Activated CD8-positive, alpha-beta T cell treated with anti-CD3 and anti-CD28 coated beads for 36 hours (primary cell): ENCODE measurements at regions not wholly inside any gene's neighbourhood (a gene's known extent, or its start where the extent isn't known, plus 50 kb on each side); places are given as distances from the start of the nearest gene placed in this dataset.
A peak's percentile ranks its signal among the peaks of the same experiment; 100 is the strongest.

Experiments
- ATAC-seq: fragments of 200-7000 bp; cut with Tn5 transposase; one replicate; pipeline ENCODE4 v1.10.0; 2021; ENCODE audit warnings: mild to moderate bottlenecking, moderate library complexity
- CTCF ChIA-PET: fragments of 350-600 bp; sonication (Branson Sonifier 250); formaldehyde crosslinking; loops from one replicate; lab custom pipeline; 2021; ENCODE audit warnings: antibody characterized with exemption; lab: Charles Lee
- POLR2A ChIA-PET: fragments of 350-600 bp; sonication (Branson Sonifier 250); formaldehyde crosslinking; loops from one replicate; lab custom pipeline; 2021; ENCODE audit warnings: antibody characterized with exemption; lab: Charles Lee
- DNase-seq: peaks from one replicate; pipeline ENCODE4 v3.0.0-alpha.2; 2020
- H3K27ac Mint-ChIP-seq: one replicate; pipeline ENCODE4 v1.8.0; 2021; ENCODE audit warnings: mild to moderate bottlenecking, mixed read lengths
- H3K27me3 Mint-ChIP-seq: one replicate; pipeline ENCODE4 v1.8.0; 2021; ENCODE audit warnings: mixed read lengths
- H3K36me3 Mint-ChIP-seq: one replicate; pipeline ENCODE4 v1.8.0; 2021; ENCODE audit warnings: low read depth, mixed read lengths
- H3K4me1 Mint-ChIP-seq: one replicate; pipeline ENCODE4 v1.8.0; 2021; ENCODE audit warnings: low read depth, mixed read lengths
- H3K4me3 Mint-ChIP-seq: one replicate; pipeline ENCODE4 v1.8.0; 2021; ENCODE audit warnings: mild to moderate bottlenecking, moderate library complexity, mixed read lengths
- H3K9me3 Mint-ChIP-seq: one replicate; pipeline ENCODE4 v1.8.0; 2021; ENCODE audit warnings: mixed read lengths
- intact Hi-C: fragments of 100-400 bp; cut with micrococcal nuclease; formaldehyde crosslinking; loops from one replicate; pipeline ENCODE4 v1.10.0; 2022
- TF ChIP-seq, protein P1 (sequence below): fragments of 200-600 bp; IDR thresholded peaks from one replicate; pipeline ENCODE4 v1.8.0; 2022; ENCODE audit warnings: antibody characterized with exemption, mild to moderate bottlenecking

DNA sequence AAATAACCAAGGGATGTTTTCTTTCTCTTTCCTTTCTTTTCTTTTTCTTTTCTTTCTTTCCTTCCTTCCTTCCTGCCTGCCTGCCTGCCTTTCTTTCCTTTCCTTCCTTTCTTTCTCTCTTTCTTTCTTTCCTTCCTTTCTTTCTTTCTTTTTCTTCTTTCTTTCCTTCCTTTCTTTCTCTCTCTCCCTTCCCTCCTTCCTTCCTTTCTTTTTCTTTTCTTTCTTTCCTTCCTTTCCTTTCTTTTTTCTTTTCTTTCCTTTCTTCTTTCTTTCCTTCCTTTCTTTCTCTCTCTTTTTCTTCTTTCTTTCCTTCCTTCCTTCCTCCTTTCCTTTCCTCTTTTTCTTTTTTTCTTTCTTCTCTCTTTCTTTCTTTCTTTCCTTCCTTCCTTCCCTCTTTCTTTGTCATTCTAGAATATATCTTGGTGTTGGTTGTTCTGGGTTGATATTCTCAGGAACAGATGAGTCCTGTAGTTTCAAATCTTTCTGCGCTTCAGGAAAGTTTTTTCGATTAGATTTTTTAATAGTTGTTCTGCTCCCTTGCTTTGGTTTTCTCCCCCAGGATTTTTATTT lies 101.5 kb upstream of the FBXO11 start:
- Mint-ChIP-seq H3K4me3 (no peak overlapping the region), H3K9me3 (no peaks in the 10 kb centered on the region), H3K4me1 (no peaks in the 10 kb centered on the region), H3K27me3 (peaks cover 2% of the 10 kb centered on the region), H3K27ac (no peak overlapping the region), H3K36me3 (no peaks in the 10 kb centered on the region)
- POLR2A ChIA-PET = no interaction called here
- ATAC-seq (no peak), DNase-seq (no peak)
- intact Hi-C loops = no loop called here
- CTCF ChIA-PET = no interaction called here
- TF ChIP-seq, protein P1, sequence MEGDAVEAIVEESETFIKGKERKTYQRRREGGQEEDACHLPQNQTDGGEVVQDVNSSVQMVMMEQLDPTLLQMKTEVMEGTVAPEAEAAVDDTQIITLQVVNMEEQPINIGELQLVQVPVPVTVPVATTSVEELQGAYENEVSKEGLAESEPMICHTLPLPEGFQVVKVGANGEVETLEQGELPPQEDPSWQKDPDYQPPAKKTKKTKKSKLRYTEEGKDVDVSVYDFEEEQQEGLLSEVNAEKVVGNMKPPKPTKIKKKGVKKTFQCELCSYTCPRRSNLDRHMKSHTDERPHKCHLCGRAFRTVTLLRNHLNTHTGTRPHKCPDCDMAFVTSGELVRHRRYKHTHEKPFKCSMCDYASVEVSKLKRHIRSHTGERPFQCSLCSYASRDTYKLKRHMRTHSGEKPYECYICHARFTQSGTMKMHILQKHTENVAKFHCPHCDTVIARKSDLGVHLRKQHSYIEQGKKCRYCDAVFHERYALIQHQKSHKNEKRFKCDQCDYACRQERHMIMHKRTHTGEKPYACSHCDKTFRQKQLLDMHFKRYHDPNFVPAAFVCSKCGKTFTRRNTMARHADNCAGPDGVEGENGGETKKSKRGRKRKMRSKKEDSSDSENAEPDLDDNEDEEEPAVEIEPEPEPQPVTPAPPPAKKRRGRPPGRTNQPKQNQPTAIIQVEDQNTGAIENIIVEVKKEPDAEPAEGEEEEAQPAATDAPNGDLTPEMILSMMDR = peak; percentile 20

- ChIA-PET CTCF (interaction anchor here (1.5 kb wide), 1 partner anchor 13 kb away, joined by 4 read pairs; no protein-coding TSS in a partner anchor), POLR2A (no interaction called here)
- no peaks in the 10 kb centered on the region for H3K36me3 Mint-ChIP-seq
- ATAC-seq (no peak), DNase-seq (no peak)
- no peak overlapping the region for H3K27ac Mint-ChIP-seq
- H3K4me1 Mint-ChIP-seq = no peaks in the 10 kb centered on the region
- TF ChIP-seq, protein P1 = no peak
- no peak overlapping the region for H3K4me3 Mint-ChIP-seq
- H3K27me3 Mint-ChIP-seq = peaks cover 2% of the 10 kb centered on the region
- H3K9me3 Mint-ChIP-seq = no peaks in the 10 kb centered on the region
- intact Hi-C loops = no loop called here
Measured at GRCh38 chr2:48009256-48009655, 103.0 kb upstream of the FBXO11 start.

DNA sequence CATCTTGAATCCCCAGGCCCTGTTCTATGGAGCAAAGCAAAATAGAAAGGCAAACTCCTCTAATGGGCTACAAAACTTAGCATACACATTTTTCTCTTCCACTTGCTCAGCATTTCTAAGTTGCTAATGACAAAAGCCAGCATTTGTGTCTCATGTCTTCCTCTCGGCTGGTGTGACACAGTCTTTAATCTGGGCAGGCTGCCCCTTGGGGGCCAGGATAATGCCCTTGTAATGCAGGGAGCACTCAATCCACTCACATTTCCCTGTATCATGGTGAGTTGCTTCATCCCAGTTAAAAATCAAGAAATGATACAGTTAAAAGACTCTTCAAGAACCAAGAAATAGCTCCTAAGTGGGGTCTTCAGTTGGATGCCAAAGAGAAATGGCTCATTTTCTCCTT lies 109.1 kb upstream of the FBXO11 start:
- H3K36me3 Mint-ChIP-seq = no peaks in the 10 kb centered on the region
- H3K4me3 Mint-ChIP-seq = no peak overlapping the region
- intact Hi-C loops = no loop called here
- H3K27ac Mint-ChIP-seq = no peak overlapping the region
- POLR2A ChIA-PET = no interaction called here
- H3K27me3 Mint-ChIP-seq = peaks cover 7% of the 10 kb centered on the region
- H3K4me1 Mint-ChIP-seq = no peaks in the 10 kb centered on the region
- DNase-seq = no peak
- ATAC-seq = no peak
- CTCF ChIA-PET = interaction anchor here (1.4 kb wide), 1 partner anchor 108 kb away, joined by 3 read pairs; no protein-coding TSS in a partner anchor
- TF ChIP-seq, protein P1 = no peak
- peaks cover 3% of the 10 kb centered on the region for H3K9me3 Mint-ChIP-seq

DNA sequence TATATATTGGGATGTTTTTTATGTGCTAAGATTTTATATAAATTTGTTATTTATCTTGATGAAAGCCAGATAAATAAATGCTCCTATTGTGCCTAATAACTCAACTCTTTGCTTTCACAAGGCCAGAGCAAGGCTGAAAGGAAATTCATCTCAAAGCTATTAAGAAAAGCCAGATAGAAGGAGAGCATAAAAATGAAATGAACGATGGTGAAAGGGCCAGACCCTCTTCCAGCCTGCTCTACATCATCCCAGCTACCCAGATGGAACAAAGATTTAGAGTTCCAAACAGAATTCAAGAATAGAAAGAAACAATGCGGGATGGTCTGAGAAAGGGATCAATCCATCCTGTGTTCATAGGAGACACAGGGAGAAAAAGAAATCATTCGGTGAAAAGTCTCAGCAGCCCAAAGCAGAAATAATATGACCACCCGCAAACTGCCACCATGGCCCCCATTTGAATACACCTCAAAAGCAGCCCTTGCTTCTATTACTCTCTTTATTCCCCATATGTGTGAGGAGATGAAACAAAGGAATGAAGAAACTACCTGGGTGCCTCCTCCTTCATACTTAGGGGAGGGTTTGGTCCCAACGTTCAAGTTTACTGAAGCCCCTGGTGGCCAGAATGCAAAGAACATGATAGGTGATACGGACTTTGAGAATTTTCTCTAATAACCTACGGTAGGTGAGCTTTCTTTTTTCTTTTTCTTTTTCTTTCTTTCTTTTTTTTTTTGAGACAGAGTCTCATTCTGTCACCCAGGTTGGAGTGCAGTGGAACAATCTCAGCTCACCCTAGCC lies 110.1 kb upstream of the FBXO11 start:
- no peaks in the 10 kb centered on the region for H3K36me3 Mint-ChIP-seq
- no peaks in the 10 kb centered on the region for H3K4me1 Mint-ChIP-seq
- peaks cover 3% of the 10 kb centered on the region for H3K9me3 Mint-ChIP-seq
- POLR2A ChIA-PET = interaction anchor here (0.6 to 0.9 kb wide), 2 partner anchors 15 to 226 kb away, joined by 3 read pairs; no protein-coding TSS in a partner anchor
- intact Hi-C loops = no loop called here
- peaks cover 10% of the 10 kb centered on the region for H3K27me3 Mint-ChIP-seq
- DNase-seq = no peak
- no peak overlapping the region for H3K27ac Mint-ChIP-seq
- ATAC-seq = no peak
- TF ChIP-seq, protein P1 = no peak
- CTCF ChIA-PET = interaction anchor here (0.7 to 1.5 kb wide), 4 partner anchors 23 to 153 kb away, joined by 3 to 4 read pairs (median 4); no protein-coding TSS in a partner anchor
- H3K4me3 Mint-ChIP-seq = no peak overlapping the region

DNA sequence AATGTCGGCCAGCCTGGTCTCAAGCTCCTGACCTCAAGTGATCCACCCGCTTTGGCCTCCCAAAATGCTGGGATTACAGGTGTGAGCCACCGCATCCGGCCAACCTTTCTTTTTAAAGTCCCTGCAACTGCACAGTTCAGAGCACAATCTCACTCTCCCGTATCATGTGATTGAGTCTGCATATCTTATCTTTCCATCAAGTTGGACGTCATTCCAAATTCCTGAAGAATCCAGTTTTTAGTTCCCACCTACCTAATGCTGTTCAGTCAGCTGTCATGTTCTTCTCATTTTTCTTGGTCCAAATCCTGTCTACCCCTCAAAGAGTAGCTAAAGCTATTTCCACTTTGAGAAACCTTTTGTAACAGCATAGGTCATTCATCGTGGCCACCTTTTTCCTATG lies 110.8 kb upstream of the FBXO11 start:
- Mint-ChIP-seq H3K4me1 (no peaks in the 10 kb centered on the region), H3K27ac (no peak overlapping the region), H3K9me3 (peaks cover 3% of the 10 kb centered on the region), H3K36me3 (no peaks in the 10 kb centered on the region), H3K27me3 (peaks cover 13% of the 10 kb centered on the region), H3K4me3 (no peak overlapping the region)
- ATAC-seq = no peak
- intact Hi-C loops = no loop called here
- DNase-seq = no peak
- ChIA-PET POLR2A (interaction anchor here (0.6 kb wide), 1 partner anchor 227 kb away, joined by 3 read pairs; no protein-coding TSS in a partner anchor), CTCF (interaction anchor here (0.7 to 1.5 kb wide), 4 partner anchors 15 to 154 kb away, joined by 3 to 4 read pairs (median 4); no protein-coding TSS in a partner anchor)
- TF ChIP-seq, protein P1 = no peak
